SIG-M5 treated with dmso at 0.1 percent for 504 hours (cell line): ENCODE measurements at regions not wholly inside any gene's neighbourhood (a gene's known extent, or its start where the extent isn't known, plus 50 kb on each side); places are given as distances from the start of the nearest gene placed in this dataset.
"Not testable (repeated sequence)": the region's sequence is repeated elsewhere in the genome, so short reads cannot be mapped to it uniquely, and the experiment has no call there.

Experiments
- DNase-seq: peaks from one replicate; lab custom pipeline; 2025; ENCODE audit not compliant: unreplicated experiment; lab: John Stamatoyannopoulos, UW

DNA sequence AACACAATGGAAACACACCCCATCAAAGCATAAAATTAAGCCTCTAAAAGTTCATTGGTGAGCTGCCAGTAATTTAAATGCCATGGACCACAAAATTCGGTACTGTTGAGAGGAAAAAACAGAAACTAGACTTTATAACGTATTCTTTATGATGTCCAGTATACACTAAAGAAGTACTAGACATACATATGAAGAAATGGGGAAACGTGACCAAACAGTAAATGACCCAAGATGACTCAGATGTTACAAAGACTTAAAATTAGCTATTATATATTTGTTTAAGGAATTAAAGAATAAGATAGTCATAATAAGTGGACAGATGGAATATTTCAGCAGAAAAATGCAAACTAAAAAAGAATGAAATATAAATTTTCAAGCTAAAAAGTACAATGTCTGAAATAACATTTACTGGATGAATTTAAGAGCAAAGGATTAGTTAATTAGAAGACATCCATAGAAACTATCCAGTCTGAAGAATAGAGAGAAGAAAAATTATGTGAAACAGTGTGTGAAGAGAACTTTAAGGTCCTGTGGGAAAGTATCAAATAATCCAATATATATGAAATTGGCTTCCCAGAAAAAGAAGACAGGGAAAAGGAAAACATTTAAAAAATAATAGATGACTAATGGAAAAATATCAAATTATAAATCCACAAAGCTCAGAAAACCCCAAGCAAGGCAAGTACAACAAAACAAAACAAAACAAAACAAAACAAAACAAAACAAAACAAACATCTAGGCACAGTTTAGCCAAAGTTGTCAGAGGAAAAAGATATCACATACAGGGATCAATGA lies 69.4 kb downstream of the SAMD9 start:
- DNase-seq = no peak

DNA sequence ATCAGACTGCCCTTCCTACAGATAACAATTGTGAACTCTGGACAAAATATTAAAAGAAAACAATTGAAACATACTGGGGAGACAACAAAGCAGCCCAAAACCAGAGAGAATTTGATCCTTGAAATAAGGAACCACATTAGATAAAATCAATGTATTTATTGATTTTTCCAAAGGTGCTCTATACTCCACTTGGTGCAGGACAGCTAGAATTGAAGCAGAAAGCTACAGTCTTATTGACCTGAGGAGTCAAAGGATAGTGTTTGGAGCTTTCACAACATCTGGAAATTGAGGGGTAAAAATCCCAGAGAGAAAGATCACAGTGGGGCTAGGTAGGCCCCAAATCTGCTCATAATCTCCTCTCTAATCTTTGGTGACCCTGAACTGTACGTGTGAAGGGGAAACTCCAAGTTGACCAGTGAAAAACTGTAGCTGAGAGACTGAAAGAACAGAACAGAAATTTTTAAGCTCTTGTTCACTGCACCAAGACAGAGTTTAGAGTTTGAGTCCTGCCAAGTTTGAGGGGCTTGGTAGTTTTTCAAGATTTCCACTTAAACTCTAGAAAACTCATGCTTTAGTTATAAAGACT lies 70.2 kb downstream of the SAMD9 start:
- DNase-seq = no peak

DNA sequence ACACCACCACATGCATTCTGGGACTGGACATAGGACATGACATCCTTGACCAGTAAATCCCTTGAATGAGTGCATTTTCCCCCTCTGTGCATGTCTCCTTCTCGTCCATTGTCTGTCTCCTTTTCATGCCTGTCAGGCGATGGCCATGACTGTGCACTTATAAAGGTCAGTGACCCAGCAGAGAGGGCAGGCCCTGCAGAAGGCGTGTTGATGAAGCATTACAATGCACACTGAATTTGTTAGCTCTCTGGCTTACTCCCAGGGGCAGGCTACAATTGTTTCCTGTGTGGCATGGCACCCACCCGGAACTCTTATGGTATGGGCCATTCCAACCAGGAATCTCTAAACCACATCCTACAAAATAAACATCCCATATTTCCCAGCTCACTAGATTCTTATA lies 71.1 kb downstream of the SAMD9 start:
- no peak for DNase-seq

GRCh38 chr7:93044147-93044810 lies 73.5 kb downstream of the SAMD9 start:
- DNase-seq = no peak

GRCh38 chr7:93043385-93043985 lies 74.3 kb downstream of the SAMD9 start:
- no peak for DNase-seq

- no peak for DNase-seq
Observed at GRCh38 chr7:93040355-93040754, 77.4 kb downstream of the SAMD9 start.

DNA sequence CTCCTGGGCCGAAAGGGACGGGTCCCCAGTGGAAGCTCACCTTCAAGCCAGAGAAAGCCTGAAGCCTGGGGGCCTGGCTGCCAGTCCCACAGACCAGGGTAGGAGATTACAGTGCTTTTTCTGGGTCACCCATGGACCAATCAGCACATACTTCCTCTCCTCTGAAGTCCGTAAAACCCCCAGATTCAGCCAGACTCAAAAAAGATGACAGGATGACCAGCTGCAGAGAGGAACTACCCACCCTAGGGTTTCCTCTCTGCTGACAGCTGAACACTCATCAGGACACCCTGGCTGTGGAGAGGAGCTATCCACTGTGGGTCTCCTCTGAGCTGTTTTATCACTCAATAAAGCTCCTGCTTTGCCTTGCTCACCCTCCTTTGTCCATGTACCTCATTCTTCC lies 78.0 kb downstream of the SAMD9 start:
- DNase-seq = no peak

- no peak for DNase-seq
Observed at GRCh38 chr7:93039282-93039681, 78.5 kb downstream of the SAMD9 start.

GRCh38 chr7:93036807-93037206 lies 81.0 kb downstream of the SAMD9 start:
- no peak for DNase-seq

- DNase-seq = no peak
Observed at GRCh38 chr7:93036149-93036640, 81.6 kb downstream of the SAMD9 start.

DNA sequence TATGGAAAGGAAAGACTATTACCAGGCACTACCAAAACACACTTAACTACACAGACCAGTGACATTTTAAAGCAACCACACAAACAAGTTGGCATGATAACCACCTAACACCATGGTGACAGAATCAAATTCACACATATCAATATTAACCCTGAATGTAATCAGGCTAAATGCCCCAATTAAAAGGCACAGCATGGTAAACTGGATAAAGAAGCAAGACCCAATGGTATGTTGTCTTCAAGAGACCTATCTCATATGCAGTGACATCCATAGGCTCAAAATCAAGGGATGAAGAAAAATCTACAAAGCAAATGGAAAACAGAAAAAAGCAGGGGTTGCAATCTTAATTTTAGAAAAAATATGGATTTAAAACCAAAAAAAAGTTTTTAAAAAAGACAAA lies 86.0 kb downstream of the SAMD9 start:
- DNase-seq = no peak

- no peak for DNase-seq
Observed at GRCh38 chr7:93030605-93031225, 87.1 kb downstream of the SAMD9 start.

DNA sequence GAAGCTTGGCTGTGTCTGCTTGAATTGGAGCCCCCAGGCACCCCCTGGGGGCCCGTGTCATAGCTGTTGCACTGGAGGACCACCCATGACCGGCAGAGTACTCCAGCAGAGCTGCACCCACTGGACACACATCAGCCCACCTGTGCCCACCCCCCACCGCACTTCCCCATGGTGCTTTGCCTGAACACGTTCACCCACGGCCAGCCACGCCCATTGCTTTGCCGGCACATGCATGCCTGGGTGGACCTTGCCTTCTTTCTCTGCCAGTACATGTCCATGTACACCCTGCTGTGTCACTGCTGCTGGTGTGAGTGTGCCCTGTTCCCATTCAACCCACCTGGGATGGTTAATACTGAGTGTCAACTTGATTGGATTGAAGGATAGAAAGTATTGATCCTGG lies 88.7 kb downstream of the SAMD9 start:
- no peak for DNase-seq

GRCh38 chr7:93028610-93029009 lies 89.2 kb downstream of the SAMD9 start:
- DNase-seq = no peak

DNA sequence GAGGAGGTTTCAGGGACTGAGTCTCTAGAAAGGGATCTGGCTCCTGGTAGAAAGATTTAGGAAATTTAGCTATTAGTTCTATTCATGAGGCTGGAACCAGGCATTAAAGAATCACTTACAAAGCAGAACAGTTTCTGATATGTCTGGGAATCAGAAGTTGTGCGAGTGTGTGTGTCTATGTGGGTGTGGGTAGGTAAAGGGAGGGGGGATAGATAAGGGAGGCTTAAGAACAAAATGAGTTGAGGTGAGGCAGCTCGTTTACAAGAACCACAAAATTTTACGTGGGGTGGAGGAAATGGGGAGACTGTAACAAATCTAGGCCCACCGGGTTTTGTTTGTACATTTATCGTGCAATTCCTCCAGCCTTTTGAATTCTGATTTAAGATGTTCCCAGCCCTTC lies 90.7 kb downstream of the SAMD9 start:
- no peak for DNase-seq

DNA sequence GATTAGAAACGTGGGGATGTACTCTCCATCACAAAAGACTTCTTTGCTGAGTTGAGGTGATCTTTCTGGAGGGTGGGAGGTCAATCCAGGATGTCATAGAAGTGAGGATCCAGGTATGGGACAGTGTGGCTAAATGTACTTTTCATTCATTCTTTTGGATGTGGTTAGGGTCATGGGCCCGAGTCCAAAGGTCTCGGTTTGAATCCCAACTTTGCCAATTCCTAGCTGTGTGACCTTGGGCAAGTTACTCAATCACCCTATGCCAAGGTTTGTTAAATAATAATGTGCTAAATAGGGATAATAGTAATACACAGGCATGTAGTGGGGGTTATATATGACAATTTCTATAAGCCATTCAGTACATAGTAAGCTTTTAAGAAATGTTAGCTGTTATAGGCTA lies 91.4 kb downstream of the SAMD9 start:
- no peak for DNase-seq

- no peak for DNase-seq
Observed at GRCh38 chr7:93025389-93025788, 92.4 kb downstream of the SAMD9 start.

GRCh38 chr7:93022931-93023478 lies 94.8 kb downstream of the SAMD9 start:
- not testable (repeated sequence) for DNase-seq

DNA sequence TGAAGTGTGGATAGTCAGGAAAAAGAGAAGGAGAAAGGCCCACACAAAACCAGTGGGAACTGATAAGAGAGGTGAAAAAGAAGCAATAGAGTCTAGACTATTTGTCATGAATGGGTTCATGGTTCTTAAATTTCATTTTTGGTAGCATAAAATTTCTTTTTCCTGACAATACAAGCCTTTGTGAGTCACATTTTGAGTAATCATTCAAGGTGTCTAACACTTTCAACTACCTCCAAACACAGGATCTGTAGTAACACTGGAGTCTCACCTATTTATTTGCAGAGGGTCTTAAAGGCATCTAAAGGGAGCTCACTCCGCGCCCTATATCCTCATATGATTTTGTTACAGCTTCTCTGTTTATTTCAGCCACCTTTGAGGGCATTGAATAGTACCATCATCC lies 96.0 kb downstream of the SAMD9 start:
- no peak for DNase-seq

DNA sequence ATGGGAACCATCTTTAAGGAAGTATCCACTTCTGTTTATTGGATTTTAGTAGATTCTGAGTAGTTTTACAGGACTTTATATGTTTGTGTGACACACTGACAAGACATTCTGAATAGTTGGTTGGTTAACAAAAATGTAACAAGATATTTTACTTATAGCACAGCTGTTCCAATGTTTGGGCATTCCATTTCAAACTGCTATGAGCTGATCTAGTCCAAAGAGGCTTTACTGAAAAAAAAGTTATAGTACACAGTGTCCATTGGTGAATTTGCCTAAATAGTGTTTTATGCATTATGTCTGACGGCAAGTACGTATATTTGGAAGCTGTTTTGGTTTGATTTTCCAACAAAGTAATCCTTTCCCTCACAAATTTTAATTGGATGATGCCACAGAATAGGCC lies 99.1 kb downstream of the SAMD9 start:
- DNase-seq = no peak
